GM19397 (cell line): ENCODE measurements at regions not wholly inside any gene's neighbourhood (a gene's known extent, or its start where the extent isn't known, plus 50 kb on each side); places are given as distances from the start of the nearest gene placed in this dataset.

Experiments
- ATAC-seq: cut with Tn5 transposase; IDR thresholded peaks from one replicate; pipeline ENCODE4 v1.9.1; 2021; ENCODE audit warnings: mild to moderate bottlenecking, moderate library complexity; ENCODE audit not compliant: unreplicated experiment

DNA sequence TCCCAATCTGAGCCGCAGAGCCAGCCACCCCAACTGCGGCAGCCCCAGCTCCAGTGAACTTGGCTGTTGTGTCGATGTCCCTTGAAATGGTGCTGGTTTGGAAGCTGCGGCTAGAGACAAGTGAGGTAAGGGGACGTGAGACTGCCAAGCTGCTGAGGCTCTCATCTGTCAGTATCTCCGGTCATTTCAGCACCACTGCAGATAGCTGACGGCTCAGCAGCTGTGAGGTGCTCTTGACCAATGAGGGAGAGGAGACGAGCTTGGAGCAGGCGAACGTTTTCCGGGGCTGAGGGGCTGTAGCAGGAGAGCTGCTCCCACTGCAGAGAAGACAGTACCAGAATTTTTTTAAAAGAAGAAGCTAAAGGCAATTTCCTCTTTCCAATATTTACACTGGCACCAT is 175.5 kb upstream of the CASK start:
- ATAC-seq, result no peak

DNA sequence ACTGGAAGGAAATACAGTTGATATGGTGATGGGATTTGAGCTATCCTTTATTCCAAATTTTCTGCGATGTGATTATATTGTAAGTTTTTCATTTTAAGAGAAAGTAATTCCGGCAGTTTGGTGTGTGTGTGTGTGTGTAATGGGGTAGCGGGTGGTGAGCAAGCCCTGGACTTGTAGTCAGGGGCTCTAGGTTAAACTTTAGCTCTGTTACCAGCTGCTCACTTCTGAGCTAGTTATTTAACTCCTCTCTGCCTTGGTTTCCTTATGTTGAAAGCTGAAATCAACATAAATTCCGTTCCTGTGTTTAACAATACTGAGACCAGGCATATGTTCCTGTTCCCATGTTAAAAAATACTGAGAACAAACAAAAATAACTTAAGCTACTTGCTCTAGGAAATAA is 174.1 kb upstream of the CASK start:
- ATAC-seq, result no peak

DNA sequence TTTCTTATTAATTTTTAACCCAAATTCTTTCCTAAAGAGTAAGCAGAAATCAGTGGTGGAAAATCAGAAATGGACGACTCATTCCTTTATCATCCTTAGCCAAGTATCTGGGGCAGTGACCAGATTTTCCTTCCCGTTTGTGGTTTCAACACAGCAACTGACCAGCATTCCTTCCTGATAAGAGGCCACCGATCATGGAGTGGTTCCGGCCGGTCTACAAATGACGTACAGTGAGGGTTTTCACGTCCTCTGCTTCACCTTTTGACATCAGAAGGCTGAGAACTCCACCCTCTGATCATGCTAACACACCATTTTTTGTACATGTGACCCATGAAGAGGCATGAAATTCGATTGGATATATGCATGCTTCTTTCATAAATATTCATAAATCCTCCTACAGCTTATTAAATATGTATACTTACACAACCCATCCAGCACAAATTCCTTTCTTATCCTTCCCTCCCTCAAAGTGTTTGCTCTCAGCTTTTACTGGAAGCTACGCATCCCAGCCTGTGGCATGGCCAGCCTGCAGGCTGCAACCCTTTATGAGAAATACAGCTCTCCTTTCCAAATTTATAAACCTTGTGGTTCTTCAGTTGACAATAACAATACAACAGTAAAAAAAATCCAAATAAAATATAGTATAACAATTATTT is 173.0 kb upstream of the CASK start:
- no peak for ATAC-seq

DNA sequence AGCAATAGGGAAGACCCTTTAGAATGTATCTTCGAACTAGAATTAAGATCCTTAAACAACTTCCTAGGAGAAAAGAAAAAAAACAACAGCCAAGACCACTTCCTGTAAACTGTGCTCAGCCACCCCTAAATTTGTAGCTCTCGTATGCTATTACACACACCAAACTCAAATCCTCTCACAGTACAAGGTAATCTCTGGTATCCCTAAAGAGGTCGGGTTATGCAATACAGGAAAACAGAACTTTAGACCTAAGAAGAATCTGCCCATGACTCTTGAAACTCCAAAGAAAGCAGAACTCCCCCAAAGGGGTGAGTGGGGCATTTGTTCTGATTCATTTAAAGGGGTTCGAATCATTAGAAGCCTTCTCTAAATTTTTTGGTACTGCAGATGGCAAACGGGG is 170.9 kb upstream of the CASK start:
- ATAC-seq, result no peak

DNA sequence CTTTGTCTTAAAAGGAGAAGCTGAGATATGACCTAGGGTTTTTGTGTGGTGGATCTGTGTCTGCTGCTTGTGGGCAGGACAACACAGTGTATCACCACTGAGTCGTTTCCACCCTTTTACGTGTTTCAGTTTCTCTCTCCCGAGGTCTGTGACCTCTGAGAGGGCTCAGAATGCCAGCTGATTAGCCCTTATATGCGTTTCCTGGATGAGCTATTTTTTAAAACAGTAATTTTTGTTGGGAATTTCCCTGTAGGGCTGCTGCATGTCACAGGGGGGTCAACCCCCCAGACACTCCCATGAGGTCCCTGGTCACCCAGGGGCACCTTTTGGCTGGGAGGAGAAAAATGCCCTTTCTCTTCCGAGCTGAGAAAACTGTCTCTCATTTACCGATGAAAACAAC is 170.4 kb upstream of the CASK start:
- no peak for ATAC-seq

DNA sequence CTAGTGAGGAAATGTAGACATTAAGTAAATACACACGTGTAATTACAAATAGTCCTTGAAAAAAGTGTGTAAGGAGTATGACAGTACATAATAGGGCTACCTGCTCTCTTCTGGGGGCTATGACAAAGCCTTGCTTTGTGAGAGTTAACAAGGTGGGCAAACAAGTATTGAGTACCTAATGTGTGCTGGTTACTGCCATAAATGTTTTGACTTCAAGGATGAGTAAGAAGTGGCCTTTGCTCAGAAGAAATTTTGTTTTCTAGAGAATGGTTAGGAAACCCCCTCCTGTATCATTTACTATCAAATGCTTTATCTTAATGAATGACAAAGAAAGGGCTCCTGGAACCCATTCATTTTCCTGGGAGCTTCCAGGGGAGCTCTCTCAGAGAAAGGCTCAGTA is 167.0 kb upstream of the CASK start:
- no peak for ATAC-seq

DNA sequence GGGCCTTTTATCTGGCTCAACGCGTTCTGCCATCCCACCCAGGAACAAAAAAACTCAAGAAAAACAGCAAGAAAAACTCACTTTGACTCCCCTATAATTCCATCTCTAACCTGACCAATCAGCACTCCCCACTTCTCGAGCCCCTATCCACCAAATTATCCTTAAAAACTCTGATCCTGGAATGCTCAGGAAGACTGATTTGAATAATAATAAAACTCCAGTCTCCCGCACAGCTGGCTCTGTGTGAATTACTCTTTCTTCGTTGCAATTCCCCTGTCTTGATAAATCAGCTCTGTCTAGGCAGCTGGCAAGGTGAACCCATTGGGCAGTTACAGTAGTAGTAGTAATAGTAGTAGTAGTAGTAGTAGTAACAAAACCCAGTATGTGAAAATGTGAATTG is 165.7 kb upstream of the CASK start:
- no peak for ATAC-seq

DNA sequence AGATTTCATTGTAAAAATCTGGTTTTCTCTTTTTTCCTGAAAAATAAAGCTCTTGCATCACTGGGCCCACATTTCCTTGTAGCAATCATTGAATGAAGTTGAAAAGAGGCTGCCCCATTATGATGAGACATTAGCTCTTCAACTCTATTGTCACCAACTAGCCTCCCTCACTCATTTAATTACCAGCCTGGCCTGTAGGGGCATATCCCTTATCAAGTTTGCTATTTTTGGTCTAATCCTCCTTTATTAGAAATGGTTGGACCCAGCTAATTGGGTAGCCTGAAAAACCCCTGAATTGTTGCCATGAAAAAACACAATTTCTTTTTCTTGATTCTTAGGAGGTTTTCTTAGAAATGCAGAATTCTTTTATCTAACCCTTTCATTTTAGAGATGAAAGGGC is 164.6 kb upstream of the CASK start:
- no peak for ATAC-seq

DNA sequence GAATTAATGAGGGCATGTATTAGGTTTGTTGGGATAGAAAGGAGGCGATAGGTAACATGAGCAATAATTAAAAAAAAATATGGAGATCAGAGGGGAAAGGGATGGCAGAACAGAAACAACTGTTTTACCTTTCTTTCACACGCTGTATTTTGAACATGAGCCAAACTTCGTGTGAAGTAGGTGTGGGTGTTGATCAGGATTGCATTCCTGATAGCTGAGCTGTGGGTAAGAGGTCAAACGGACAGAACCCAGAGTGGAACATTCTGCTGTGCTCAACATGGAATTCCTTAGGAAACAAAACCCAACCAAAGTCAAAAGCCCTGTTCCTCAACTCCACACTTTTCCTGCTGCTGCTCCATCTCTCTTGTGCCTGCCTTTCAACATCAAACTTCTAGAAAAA is 162.5 kb upstream of the CASK start:
- no peak for ATAC-seq

DNA sequence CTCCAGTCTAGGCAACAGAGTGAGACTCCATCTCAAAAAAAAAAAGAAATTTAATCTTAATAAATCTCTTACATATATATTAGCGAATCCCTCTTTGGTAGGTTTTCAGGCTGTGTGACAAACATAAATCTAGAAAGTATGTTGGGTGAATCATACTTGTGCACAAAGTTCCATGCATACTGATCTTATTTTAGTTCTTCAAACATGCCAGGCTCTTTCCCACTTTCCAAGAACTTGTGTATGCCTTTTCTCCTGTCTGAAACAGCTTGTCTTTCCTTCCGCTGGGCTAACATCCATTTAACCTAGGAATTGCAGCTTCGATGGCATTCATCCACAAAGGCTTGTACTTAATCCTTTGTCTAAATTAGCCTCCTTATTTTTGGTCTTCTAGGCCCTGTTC is 156.6 kb upstream of the CASK start:
- no peak for ATAC-seq

DNA sequence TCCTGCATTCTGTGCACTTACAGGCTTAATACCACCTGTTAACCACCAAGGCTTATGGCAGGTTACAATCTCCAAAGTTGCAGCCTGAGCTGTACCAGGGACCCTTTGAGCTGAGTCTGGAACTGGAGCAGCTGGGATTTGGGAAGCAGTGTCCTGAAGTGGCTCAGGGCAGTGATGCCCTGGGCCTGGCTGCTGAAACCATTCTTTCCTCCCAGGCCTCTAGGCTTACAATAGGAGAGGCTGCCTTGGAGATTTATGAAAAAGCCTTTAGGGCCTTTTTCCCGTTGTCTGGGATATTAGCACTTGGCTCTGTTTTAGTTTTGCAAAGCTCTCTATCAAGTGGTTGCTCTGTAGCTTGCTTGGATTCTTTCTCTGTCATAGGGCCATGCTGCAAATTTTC is 154.3 kb upstream of the CASK start:
- ATAC-seq, result no peak

DNA sequence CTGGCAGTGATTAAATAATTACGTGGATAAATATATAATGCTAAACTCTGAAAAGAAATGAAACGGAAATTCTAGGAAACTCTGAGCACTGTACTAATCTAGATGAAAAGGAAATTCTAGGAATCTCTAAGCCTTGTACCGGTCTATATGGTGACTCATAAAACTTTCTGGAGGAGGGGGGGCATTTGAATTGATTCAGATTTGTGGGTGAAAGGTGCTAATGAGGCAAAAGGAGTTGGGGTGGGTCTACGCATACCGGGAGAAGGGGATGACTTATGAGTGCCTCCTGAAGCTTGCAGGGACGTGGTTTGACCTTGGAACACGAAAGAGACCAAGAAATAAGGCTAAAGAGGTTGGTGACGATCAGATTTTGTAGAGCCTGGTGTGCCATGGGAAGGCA is 151.7 kb upstream of the CASK start:
- ATAC-seq, result no peak

DNA sequence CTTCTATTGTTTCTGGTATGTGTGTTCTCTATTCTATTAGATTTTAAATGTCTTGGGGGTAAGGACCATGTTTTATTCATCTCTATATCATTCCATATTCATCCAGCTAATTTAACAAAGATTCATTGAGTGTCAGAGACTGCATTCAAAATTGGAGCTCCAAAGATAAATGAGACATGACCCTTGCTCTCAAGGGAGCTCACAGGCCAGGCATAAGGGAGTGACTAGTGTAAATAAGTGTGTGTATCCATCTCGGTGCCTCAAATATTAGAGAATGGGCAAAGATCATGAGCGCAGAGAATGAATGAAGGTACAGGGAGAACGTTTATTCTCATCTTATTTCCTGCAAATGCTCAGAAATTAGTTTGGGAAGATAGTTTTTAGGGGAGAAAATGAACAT is 150.1 kb upstream of the CASK start:
- no peak for ATAC-seq

DNA sequence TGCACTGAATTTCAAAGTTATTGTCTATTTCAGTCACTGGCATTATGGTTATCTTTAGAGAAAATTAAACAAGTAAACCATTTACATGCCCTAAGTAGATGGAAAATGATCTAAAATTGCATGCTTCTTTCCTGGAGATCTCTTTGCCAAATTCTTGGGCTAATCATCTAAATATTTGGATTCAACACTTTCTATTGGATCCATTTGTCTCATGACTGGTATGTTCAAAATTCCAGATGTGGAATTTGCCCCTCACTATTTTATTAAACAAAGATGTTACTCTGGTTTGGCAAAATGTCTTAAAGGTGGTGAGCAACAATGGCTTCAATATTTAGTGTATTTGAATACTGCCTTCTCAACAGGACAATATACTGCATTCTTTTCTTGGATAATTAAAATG is 147.5 kb upstream of the CASK start:
- ATAC-seq, result no peak

DNA sequence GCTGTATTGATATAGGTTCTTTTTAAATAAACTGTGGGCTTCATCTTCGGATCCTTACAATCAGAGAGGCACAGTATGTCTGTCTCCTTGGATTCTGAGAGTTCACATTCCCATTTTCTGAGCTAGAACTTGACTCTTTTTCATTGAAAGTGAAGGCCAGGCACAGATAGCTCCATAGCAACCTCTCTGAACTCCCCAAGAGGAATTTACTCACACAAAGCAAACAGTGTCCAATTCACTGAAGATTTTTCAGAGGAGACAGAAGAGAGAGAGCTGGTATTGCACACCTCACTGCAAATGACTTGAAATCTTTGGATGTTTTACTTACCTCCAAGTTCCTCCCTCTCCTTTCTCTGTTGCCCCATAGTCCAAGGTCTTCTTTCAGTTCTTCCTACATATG is 130.9 kb upstream of the CASK start:
- no peak for ATAC-seq

DNA sequence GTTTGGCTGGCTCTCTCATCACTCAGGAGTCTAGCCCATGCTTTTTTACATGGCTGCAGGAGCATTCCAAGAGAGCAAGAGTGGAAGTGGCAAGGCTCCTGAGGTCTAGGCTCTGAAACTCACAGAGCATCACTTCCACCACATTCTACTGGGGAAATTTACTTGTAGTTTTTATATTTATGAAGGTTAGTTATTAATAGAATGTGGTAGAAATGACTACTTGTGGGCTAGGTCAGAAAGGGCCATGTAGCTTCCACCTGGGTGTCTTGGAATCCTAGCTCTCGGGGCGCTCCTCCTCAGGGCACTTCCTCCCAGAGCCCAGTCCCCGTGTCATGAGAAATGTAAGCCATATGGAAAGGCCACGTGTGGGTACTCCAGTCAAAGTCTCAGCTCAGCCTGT is 127.0 kb upstream of the CASK start:
- ATAC-seq, result no peak

DNA sequence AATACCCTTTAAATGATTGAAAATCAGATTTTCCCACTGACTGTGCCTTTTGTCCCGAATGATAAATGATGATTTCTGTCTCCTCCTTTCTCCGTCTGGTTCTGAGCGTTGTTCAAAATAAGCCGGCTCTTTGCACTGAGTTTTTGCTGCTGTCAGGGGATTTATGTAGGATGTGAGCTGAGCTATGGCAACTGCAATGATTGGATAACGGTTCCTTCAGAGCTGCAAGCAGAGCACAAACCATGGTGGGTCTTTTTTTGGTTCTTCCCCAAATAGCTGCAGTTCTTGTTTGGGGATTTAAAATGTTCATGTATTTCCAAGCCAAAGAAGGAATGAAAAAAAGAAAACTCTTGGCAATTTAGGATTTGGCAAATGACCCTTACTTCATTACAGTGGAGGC is 124.5 kb upstream of the CASK start:
- ATAC-seq, result no peak

DNA sequence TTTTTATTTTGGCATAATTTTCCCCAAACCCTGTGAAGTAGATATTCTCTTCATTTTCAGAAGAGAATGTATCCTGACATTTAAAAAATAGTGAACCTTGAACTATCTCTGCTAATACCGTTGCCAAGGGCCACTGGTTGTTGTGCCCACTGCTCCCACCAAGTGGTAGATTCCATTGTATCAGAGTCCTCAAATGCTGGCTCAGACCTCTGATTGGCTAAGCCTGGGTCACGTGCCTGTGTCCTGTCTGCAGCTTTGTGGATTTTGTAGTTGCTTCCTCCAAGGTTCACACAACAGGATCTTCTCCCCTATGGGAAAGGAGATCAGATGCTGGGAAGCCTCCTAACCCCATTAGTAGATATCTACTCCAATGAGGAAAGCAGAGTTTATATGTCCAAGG is 104.8 kb upstream of the CASK start:
- no peak for ATAC-seq

DNA sequence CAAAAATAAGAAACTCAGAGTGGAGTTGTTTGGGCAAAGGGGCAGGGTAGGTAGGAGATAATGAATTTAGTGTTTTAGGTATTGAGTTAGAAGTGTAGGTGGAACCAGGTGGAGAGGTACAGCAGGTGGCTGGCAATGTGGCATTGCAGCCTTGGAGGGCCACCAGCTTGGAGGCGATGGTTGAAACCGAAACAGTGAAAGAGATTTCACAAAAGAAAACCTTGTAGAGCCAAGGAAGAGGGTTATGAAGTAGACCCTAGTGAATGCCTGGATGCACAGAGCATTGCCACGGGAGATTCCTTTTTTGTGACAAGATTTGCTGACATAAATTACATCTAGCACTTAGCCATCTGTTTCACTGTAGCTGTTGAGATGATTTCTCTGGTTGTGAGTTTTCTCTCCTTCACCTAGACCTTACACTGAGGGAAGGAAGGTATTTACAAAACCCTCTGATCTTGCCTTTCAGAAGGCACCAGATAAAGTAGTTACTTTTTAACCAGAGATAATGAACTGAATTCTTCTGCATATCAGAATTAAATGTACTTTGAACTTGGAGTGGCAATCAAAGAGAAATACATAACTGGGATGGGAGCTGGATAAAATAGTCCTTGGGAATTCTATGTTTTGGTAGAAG is 104.1 kb upstream of the CASK start:
- no peak for ATAC-seq

DNA sequence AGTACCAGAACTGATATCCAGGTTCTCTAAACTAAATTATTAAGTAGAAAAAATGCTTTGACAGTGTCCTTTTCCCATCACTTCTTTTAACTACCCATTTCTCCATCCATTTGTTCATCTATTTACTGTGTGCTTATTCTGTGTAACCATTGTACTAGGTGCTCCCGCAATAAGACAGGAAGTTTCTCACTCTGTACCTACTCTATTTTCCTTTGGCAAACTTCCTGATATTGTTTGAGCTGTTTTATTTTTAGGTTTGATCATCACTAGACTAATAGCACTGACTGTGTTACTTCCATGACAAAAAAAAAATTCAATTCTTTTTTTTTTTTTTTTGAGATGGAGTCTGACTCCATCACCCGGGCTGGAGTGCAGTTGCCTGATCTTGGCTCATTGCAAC is 102.5 kb upstream of the CASK start:
- no peak for ATAC-seq

DNA sequence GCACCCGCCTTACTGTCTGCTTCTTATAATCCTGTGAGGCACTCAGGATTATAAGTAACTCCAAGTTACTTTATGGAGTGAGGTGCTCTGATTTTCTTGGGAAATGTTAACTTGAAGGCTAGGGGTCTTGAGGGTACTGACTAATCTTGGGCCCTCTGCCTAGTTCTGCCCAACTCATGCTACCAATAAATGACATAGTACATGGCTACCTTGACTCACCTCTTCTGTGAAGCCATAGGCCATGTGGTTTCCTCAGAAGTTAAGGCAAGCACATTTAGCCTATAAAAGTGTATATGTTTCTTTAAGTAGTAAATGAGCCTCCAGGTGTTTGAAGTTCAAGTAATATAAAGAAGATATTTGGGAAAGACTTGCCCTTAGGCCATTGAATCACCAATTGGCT is 99.8 kb upstream of the CASK start:
- ATAC-seq, result no peak

DNA sequence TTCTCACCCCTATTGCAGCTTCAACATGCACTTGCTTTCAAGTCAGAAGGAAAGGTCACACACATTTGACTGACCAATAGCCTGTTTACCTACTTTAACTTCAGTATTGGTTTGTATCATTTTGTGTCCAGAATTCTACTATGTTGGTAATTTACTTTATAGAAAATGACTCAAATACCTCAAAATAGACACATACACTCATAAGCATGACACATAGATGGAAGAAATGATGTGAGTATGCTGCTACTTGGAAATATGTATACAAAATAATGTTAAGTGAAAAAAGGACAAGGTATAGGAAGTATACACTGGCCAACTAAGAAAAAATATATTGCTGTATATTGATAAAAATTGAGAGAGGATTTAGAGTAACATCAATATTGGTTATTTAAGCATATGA is 98.8 kb upstream of the CASK start:
- ATAC-seq, result no peak

DNA sequence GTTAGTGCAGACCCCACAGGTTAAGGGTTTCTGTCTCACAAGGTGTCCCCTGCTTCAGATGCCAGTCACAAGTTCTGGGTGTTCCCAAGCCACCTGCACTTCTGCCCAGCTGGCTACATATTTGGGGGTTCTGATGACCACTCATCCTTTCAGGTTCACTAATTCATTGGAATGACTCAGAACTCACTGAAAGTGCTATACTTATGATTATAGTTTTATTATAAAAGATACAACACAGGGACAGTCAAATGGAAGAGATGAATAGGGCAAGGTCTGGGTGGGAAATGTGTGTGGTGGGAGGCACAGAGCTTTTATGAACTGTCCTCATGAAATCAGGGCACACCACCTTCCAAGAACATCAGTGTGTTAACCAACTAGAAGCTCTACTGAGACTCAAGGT is 97.7 kb upstream of the CASK start:
- ATAC-seq, result no peak
